Vagina (tissue), 2 donors: ENCODE measurements at regions not wholly inside any gene's neighbourhood (a gene's known extent, or its start where the extent isn't known, plus 50 kb on each side); places are given as distances from the start of the nearest gene placed in this dataset.

Experiments
- DNase-seq, 2 donors: peaks; one replicate each; pipeline ENCODE4 v3.0.0-alpha.2; 2017; ENCODE audit errors: extremely low spot score in 2 of 2
- H3K27ac ChIP-seq: fragments of 200-600 bp; sonication (generic); one replicate; pipeline ENCODE4 v1.5.1; 2019
- H3K27me3 ChIP-seq: fragments of 200-600 bp; sonication (generic); one replicate; pipeline ENCODE4 v1.5.1; 2019
- H3K36me3 ChIP-seq, 2 donors: fragments of 200-600 bp; sonication (generic); one replicate each; pipeline ENCODE4 v1.5.1; 2017 to 2019
- H3K4me1 ChIP-seq: fragments of 200-600 bp; sonication (generic); one replicate; pipeline ENCODE4 v1.5.1; 2019
- H3K4me3 ChIP-seq, 2 donors: fragments of 200-600 bp; sonication (generic); 1 replicate in 1 of 2; 2 replicates in 1 of 2; pipeline ENCODE4 v1.5.1; 2016 to 2019
- H3K9me3 ChIP-seq: fragments of 200-600 bp; sonication (generic); one replicate; pipeline ENCODE4 v1.5.1; 2019
- POLR2A ChIP-seq, 2 donors: fragments of 450-650 bp; IDR thresholded peaks; one replicate each; pipeline ENCODE4 v1.6.1; 2017; ENCODE audit warnings: antibody characterized with exemption in 2 of 2, mild to moderate bottlenecking in 2 of 2, moderate library complexity in 2 of 2
- POLR2AphosphoS5 ChIP-seq, 2 donors: sonication (generic); formaldehyde crosslinking; IDR thresholded peaks; one replicate each; pipeline ENCODE4 v1.9.0; 2017; ENCODE audit warnings: antibody characterized with exemption in 2 of 2, mild to moderate bottlenecking in 2 of 2, low read depth in 1 of 2; ENCODE audit not compliant: insufficient read depth in 1 of 2
- intact Hi-C: fragments of 100-400 bp; cut with DNase I; formaldehyde crosslinking; loops from one replicate; pipeline ENCODE4 v1.15.1; 2023
- TF ChIP-seq, protein P1 (sequence below), 3 experiments: fragments of 450-650 bp in 2 of 3; fragments of 200-600 bp in 1 of 3; sonication (generic) in 1 of 3; IDR thresholded peaks; one replicate each; pipeline ENCODE4 v1.5.1; 2017 to 2019; ENCODE audit warnings: antibody characterized with exemption in 3 of 3, mild to moderate bottlenecking in 2 of 3, moderate library complexity in 2 of 3

- TF ChIP-seq, protein P1, sequence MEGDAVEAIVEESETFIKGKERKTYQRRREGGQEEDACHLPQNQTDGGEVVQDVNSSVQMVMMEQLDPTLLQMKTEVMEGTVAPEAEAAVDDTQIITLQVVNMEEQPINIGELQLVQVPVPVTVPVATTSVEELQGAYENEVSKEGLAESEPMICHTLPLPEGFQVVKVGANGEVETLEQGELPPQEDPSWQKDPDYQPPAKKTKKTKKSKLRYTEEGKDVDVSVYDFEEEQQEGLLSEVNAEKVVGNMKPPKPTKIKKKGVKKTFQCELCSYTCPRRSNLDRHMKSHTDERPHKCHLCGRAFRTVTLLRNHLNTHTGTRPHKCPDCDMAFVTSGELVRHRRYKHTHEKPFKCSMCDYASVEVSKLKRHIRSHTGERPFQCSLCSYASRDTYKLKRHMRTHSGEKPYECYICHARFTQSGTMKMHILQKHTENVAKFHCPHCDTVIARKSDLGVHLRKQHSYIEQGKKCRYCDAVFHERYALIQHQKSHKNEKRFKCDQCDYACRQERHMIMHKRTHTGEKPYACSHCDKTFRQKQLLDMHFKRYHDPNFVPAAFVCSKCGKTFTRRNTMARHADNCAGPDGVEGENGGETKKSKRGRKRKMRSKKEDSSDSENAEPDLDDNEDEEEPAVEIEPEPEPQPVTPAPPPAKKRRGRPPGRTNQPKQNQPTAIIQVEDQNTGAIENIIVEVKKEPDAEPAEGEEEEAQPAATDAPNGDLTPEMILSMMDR (IDR thresholded peaks at IDR 0.05) = no peak
- no peak for TF ChIP-seq POLR2A (IDR thresholded peaks at IDR 0.05)
- no peak for TF ChIP-seq POLR2AphosphoS5 (IDR thresholded peaks at IDR 0.05; ENCODE audit: insufficient read depth in 1 of 2, low read depth in 1 of 2)
- intact Hi-C loops = no loop called here
- Histone ChIP-seq H3K9me3 (no peaks in the 10 kb centered on the region), H3K4me3 (no peak overlapping the region), H3K27me3 (no peaks in the 10 kb centered on the region), H3K4me1 (peaks cover 15% of the 10 kb centered on the region), H3K36me3 (no peaks in the 10 kb centered on the region), H3K27ac (no peak overlapping the region)
- DNase-seq = no peak
Observed at GRCh38 chr7:429828-430180, 89.8 kb downstream of the PDGFA start.

DNA sequence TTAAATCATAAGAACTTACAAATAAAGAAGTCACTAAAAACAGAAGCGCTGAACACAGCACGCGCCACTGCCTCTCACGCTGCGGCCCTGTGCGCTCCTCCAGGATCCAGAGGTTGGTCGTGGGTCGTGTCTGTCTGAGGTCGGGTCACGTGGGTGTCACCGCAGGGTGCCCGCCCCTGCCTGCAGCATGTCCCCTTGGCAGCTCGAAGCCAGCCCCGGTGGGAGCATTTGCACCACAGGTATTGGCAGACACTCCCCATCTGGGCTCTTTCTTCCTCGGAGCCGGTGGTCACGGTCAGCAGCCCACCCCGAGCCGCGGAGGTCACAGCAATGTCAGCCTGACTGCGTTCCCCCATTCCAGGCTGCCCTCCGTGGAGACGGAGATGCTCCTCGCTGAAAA, 88.6 kb downstream of the PDGFA start:
- no peaks in the 10 kb centered on the region for H3K9me3 ChIP-seq
- peaks cover 11% of the 10 kb centered on the region for H3K4me1 ChIP-seq
- no peaks in the 10 kb centered on the region for H3K27me3 ChIP-seq
- TF ChIP-seq POLR2A (IDR thresholded peaks at IDR 0.05) (no peak), POLR2AphosphoS5 (IDR thresholded peaks at IDR 0.05; ENCODE audit: insufficient read depth in 1 of 2, low read depth in 1 of 2) (no peak)
- TF ChIP-seq, protein P1 (IDR thresholded peaks at IDR 0.05) = no peak
- no peak overlapping the region for H3K4me3 ChIP-seq
- H3K36me3 ChIP-seq = no peaks in the 10 kb centered on the region
- no peak for DNase-seq
- H3K27ac ChIP-seq = no peak overlapping the region
- intact Hi-C loops = no loop called here

GRCh38 chr7:431658-432111, 88.0 kb downstream of the PDGFA start:
- Histone ChIP-seq H3K9me3 (no peaks in the 10 kb centered on the region), H3K27ac (no peak overlapping the region), H3K4me3 (no peak overlapping the region), H3K36me3 (no peaks in the 10 kb centered on the region), H3K27me3 (no peaks in the 10 kb centered on the region), H3K4me1 (peaks cover 10% of the 10 kb centered on the region)
- intact Hi-C loops = no loop called here
- TF ChIP-seq POLR2AphosphoS5 (IDR thresholded peaks at IDR 0.05; ENCODE audit: insufficient read depth in 1 of 2, low read depth in 1 of 2) = no peak
- TF ChIP-seq, protein P1 (IDR thresholded peaks at IDR 0.05) = no peak
- TF ChIP-seq POLR2A (IDR thresholded peaks at IDR 0.05) = no peak
- no peak for DNase-seq

- H3K4me1 ChIP-seq = peaks cover 10% of the 10 kb centered on the region
- DNase-seq = no peak
- H3K4me3 ChIP-seq = no peak overlapping the region
- intact Hi-C loops = no loop called here
- H3K36me3 ChIP-seq = no peaks in the 10 kb centered on the region
- no peak overlapping the region for H3K27ac ChIP-seq
- H3K9me3 ChIP-seq = no peaks in the 10 kb centered on the region
- TF ChIP-seq POLR2AphosphoS5 (IDR thresholded peaks at IDR 0.05; ENCODE audit: insufficient read depth in 1 of 2, low read depth in 1 of 2) = no peak
- no peak for TF ChIP-seq POLR2A (IDR thresholded peaks at IDR 0.05)
- TF ChIP-seq, protein P1 (IDR thresholded peaks at IDR 0.05) = no peak
- H3K27me3 ChIP-seq = no peaks in the 10 kb centered on the region
Observed at GRCh38 chr7:432256-432655, 87.4 kb downstream of the PDGFA start.

GRCh38 chr7:432933-433332, 86.7 kb downstream of the PDGFA start:
- Histone ChIP-seq H3K4me1 (peaks cover 10% of the 10 kb centered on the region), H3K27ac (no peak overlapping the region), H3K36me3 (no peaks in the 10 kb centered on the region), H3K9me3 (no peaks in the 10 kb centered on the region), H3K4me3 (no peak overlapping the region), H3K27me3 (no peaks in the 10 kb centered on the region)
- no peak for DNase-seq
- intact Hi-C loops = no loop called here
- TF ChIP-seq POLR2A (IDR thresholded peaks at IDR 0.05) = no peak
- no peak for TF ChIP-seq POLR2AphosphoS5 (IDR thresholded peaks at IDR 0.05; ENCODE audit: insufficient read depth in 1 of 2, low read depth in 1 of 2)
- TF ChIP-seq, protein P1 (IDR thresholded peaks at IDR 0.05) = no peak
